IMR-90 (cell line): ENCODE measurements at regions not wholly inside any gene's neighbourhood (a gene's known extent, or its start where the extent isn't known, plus 50 kb on each side); places are given as distances from the start of the nearest gene placed in this dataset.

ENCODE experiments used
- BHLHE40 ChIP-seq: fragments of 150-350 bp; IDR thresholded peaks from 2 replicates; pipeline ENCODE4 v1.6.1; 2016; ENCODE audit warnings: mild to moderate bottlenecking, low read depth, low read length
- CEBPB ChIP-seq: IDR thresholded peaks from 2 replicates; pipeline ENCODE4 v1.6.1; 2012; ENCODE audit warnings: low read depth, low read length, improper control_type of control experiment
- MAFK ChIP-seq: IDR thresholded peaks from 2 replicates; pipeline ENCODE4 v1.6.1; 2012; ENCODE audit warnings: low read depth, low read length, improper control_type of control experiment
- MXI1 ChIP-seq: IDR thresholded peaks from 2 replicates; pipeline ENCODE4 v1.6.1; 2012; ENCODE audit warnings: low read depth, mild to moderate bottlenecking, low read length, moderate library complexity, borderline replicate concordance
- NFE2L2 ChIP-seq: fragments of 150-350 bp; IDR thresholded peaks from 2 replicates; pipeline ENCODE4 v1.6.1; 2016; ENCODE audit warnings: low read depth, mild to moderate bottlenecking, low read length
- POLR2A ChIP-seq: IDR thresholded peaks from 2 replicates; pipeline ENCODE4 v1.6.1; 2012; ENCODE audit warnings: mild to moderate bottlenecking, low read depth, low read length
- RAD21 ChIP-seq: IDR thresholded peaks from 2 replicates; pipeline ENCODE4 v1.6.1; 2012; ENCODE audit warnings: low read length, improper control_type of control experiment
- RCOR1 ChIP-seq: IDR thresholded peaks from 2 replicates; pipeline ENCODE4 v1.6.1; 2012; ENCODE audit warnings: mild to moderate bottlenecking, low read length, improper control_type of control experiment; ENCODE audit not compliant: insufficient replicate concordance
- RFX5 ChIP-seq: IDR thresholded peaks from 2 replicates; pipeline ENCODE4 v1.8.0; 2012; ENCODE audit warnings: low read depth, mild to moderate bottlenecking, low read length, moderate library complexity
- SMC3 ChIP-seq: fragments of 150-350 bp; IDR thresholded peaks from 2 replicates; pipeline ENCODE4 v1.6.1; 2016; ENCODE audit warnings: low read depth, mild to moderate bottlenecking, antibody characterized with exemption, low read length, moderate library complexity
- TF ChIP-seq, protein P1 (sequence below): conservative IDR thresholded peaks from 2 replicates; pipeline ENCODE4 v1.5.1; 2012; ENCODE audit warnings: mild to moderate bottlenecking, low read depth, low read length, improper control_type of control experiment
- TF ChIP-seq, protein P2 (sequence below): fragments of 150-350 bp; IDR thresholded peaks from 2 replicates; pipeline ENCODE4 v1.6.1; 2017; ENCODE audit warnings: mild to moderate bottlenecking, antibody characterized with exemption, low read length, low read depth
- TF ChIP-seq, protein P3 (sequence below): fragments of 150-350 bp; IDR thresholded peaks from 2 replicates; pipeline ENCODE4 v1.6.1; 2016; ENCODE audit warnings: low read depth, mild to moderate bottlenecking, low read length, moderate library complexity, borderline replicate concordance

DNA sequence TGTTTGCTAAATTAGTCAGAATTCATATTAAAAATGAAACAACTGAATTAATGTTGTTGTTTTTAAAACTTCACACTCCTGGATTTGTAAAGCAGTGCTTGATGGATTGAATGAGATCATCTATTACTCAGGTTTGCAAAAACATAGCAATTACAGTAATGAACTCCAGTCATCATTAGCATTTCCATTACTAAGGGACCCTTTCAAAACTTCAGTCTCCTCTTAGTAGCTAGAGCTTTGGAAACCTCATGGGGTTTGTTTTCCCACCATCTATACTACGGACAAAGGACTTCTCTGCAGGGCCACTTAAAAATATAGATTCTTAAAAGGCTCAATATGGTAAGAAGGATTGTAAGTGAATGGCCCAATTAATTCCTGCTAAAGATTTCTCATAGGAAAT lies 174.5 kb upstream of the PRNP start:
- TF ChIP-seq RFX5 (no peak), POLR2A (no peak), RCOR1 (no peak), RAD21 (no peak), NFE2L2 (no peak), CEBPB (no peak), BHLHE40 (no peak), MAFK (no peak), MXI1 (no peak), SMC3 (no peak)
- TF ChIP-seq, protein P1, sequence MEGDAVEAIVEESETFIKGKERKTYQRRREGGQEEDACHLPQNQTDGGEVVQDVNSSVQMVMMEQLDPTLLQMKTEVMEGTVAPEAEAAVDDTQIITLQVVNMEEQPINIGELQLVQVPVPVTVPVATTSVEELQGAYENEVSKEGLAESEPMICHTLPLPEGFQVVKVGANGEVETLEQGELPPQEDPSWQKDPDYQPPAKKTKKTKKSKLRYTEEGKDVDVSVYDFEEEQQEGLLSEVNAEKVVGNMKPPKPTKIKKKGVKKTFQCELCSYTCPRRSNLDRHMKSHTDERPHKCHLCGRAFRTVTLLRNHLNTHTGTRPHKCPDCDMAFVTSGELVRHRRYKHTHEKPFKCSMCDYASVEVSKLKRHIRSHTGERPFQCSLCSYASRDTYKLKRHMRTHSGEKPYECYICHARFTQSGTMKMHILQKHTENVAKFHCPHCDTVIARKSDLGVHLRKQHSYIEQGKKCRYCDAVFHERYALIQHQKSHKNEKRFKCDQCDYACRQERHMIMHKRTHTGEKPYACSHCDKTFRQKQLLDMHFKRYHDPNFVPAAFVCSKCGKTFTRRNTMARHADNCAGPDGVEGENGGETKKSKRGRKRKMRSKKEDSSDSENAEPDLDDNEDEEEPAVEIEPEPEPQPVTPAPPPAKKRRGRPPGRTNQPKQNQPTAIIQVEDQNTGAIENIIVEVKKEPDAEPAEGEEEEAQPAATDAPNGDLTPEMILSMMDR, result no peak
- TF ChIP-seq, protein P2, sequence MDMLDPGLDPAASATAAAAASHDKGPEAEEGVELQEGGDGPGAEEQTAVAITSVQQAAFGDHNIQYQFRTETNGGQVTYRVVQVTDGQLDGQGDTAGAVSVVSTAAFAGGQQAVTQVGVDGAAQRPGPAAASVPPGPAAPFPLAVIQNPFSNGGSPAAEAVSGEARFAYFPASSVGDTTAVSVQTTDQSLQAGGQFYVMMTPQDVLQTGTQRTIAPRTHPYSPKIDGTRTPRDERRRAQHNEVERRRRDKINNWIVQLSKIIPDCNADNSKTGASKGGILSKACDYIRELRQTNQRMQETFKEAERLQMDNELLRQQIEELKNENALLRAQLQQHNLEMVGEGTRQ, result no peak
- TF ChIP-seq, protein P3, sequence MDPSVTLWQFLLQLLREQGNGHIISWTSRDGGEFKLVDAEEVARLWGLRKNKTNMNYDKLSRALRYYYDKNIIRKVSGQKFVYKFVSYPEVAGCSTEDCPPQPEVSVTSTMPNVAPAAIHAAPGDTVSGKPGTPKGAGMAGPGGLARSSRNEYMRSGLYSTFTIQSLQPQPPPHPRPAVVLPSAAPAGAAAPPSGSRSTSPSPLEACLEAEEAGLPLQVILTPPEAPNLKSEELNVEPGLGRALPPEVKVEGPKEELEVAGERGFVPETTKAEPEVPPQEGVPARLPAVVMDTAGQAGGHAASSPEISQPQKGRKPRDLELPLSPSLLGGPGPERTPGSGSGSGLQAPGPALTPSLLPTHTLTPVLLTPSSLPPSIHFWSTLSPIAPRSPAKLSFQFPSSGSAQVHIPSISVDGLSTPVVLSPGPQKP, result no peak
